Neural cell (in vitro differentiated cells): ENCODE measurements at regions not wholly inside any gene's neighbourhood (a gene's known extent, or its start where the extent isn't known, plus 50 kb on each side); places are given as distances from the start of the nearest gene placed in this dataset.

Experiments
- H2AFZ ChIP-seq: fragments of 200-600, 300-800 bp; sonication (generic), shearing (Covaris generic); 2 replicates; pipeline ENCODE4 v1.6.0; 2014; ENCODE audit warnings: low read depth, mild to moderate bottlenecking, antibody characterized with exemption, low read length, moderate library complexity
- H3F3A ChIP-seq: fragments of 200-600 bp; shearing (Covaris generic); 2 replicates; pipeline ENCODE4 v1.6.1; 2016; ENCODE audit warnings: mild to moderate bottlenecking, moderate library complexity, mixed read lengths, antibody characterized with exemption, low read length; ENCODE audit not compliant: insufficient read depth, poor library complexity, severe bottlenecking
- H3K27ac ChIP-seq: fragments of 200-600, 300-800 bp; sonication (generic), shearing (Covaris generic); 2 replicates; pipeline ENCODE4 v1.5.1; 2014; ENCODE audit warnings: mild to moderate bottlenecking, low read length, moderate library complexity
- H3K27me3 ChIP-seq: fragments of 300-800, 200-600 bp; sonication (generic), shearing (Covaris generic); 2 replicates; pipeline ENCODE4 v1.6.0; 2014; ENCODE audit warnings: mild to moderate bottlenecking, low read depth, low read length, moderate library complexity; ENCODE audit not compliant: insufficient read depth
- H3K36me3 ChIP-seq: fragments of 300-800, 200-600 bp; sonication (generic), shearing (Covaris generic); 2 replicates; pipeline ENCODE4 v1.5.1; 2014; ENCODE audit warnings: mild to moderate bottlenecking, antibody characterized with exemption, low read length, moderate library complexity; ENCODE audit not compliant: insufficient read depth
- H3K4me2 ChIP-seq: fragments of 300-800, 200-600 bp; sonication (generic), shearing (Covaris generic); 2 replicates; pipeline ENCODE4 v1.6.0; 2014; ENCODE audit warnings: mild to moderate bottlenecking, low read length
- H3K4me3 ChIP-seq: fragments of 300-800, 200-600 bp; sonication (generic), shearing (Covaris generic); 2 replicates; pipeline ENCODE4 v1.5.1; 2014; ENCODE audit warnings: mild to moderate bottlenecking, low read length, moderate library complexity
- H3K79me2 ChIP-seq: fragments of 200-600 bp; shearing (Covaris generic); replicated peaks from 2 replicates; pipeline ENCODE4 v1.6.0; 2014; ENCODE audit warnings: mild to moderate bottlenecking, low read length, moderate library complexity; ENCODE audit not compliant: insufficient read depth
- H3K9ac ChIP-seq: fragments of 300-800, 200-600 bp; sonication (generic), shearing (Covaris generic); 2 replicates; pipeline ENCODE4 v1.6.1; 2016; ENCODE audit warnings: mild to moderate bottlenecking, low read length, mixed read lengths
- H3K9me2 ChIP-seq: fragments of 200-600 bp; shearing (Covaris generic); 2 replicates; pipeline ENCODE4 v1.6.1; 2016; ENCODE audit warnings: mild to moderate bottlenecking, low read length, mixed read lengths; ENCODE audit not compliant: insufficient read depth
- H3K9me3 ChIP-seq: fragments of 200-600, 300-800 bp; sonication (generic), shearing (Covaris generic); 2 replicates; pipeline ENCODE4 v1.6.1; 2016; ENCODE audit warnings: mild to moderate bottlenecking, mixed run types, low read length, moderate library complexity, mixed read lengths
- H4K20me1 ChIP-seq: fragments of 200-600 bp; shearing (Covaris generic); 2 replicates; pipeline ENCODE4 v1.6.1; 2016; ENCODE audit warnings: mild to moderate bottlenecking, mixed run types; ENCODE audit not compliant: insufficient read depth
- CTCF ChIP-seq: fragments of 450-650 bp; IDR thresholded peaks from 2 replicates; pipeline ENCODE4 v1.5.1; 2014; ENCODE audit warnings: antibody characterized with exemption, mild to moderate bottlenecking, moderate library complexity; ENCODE audit not compliant: poor library complexity, severe bottlenecking
- EP300 ChIP-seq: fragments of 450-650 bp; conservative IDR thresholded peaks from 2 replicates; pipeline ENCODE4 v1.6.1; 2014; ENCODE audit warnings: antibody characterized with exemption, mild to moderate bottlenecking, moderate library complexity; ENCODE audit not compliant: poor library complexity, severe bottlenecking
- EZH2 ChIP-seq: fragments of 200-600, 300-800 bp; shearing (Covaris generic), sonication (generic); IDR thresholded peaks from 2 replicates; pipeline ENCODE4 v1.6.1; 2014; ENCODE audit warnings: antibody characterized with exemption, low read length, borderline replicate concordance, mild to moderate bottlenecking; ENCODE audit not compliant: insufficient read depth, poor library complexity, severe bottlenecking
- MXI1 ChIP-seq: fragments of 450-650 bp; conservative IDR thresholded peaks from 2 replicates; pipeline ENCODE4 v1.6.1; 2014; ENCODE audit warnings: antibody characterized with exemption, mild to moderate bottlenecking; ENCODE audit not compliant: poor library complexity, severe bottlenecking
- POLR2AphosphoS5 ChIP-seq: IDR thresholded peaks from 2 replicates; pipeline ENCODE4 v1.6.1; 2012
- RAD21 ChIP-seq: fragments of 450-650 bp; conservative IDR thresholded peaks from 2 replicates; pipeline ENCODE4 v1.6.1; 2014; ENCODE audit warnings: antibody characterized with exemption, mild to moderate bottlenecking, moderate library complexity
- SMC3 ChIP-seq: fragments of 450-650 bp; conservative IDR thresholded peaks from 2 replicates; pipeline ENCODE4 v1.6.1; 2014; ENCODE audit warnings: antibody characterized with exemption, mild to moderate bottlenecking, moderate library complexity; ENCODE audit not compliant: poor library complexity
- TAF1 ChIP-seq: IDR thresholded peaks from 2 replicates; pipeline ENCODE4 v1.6.1; 2012; ENCODE audit warnings: low read depth
- TF ChIP-seq, protein P1 (sequence below): IDR thresholded peaks from 2 replicates; pipeline ENCODE4 v1.6.1; 2012; ENCODE audit warnings: borderline replicate concordance

- Histone ChIP-seq H3K9me2 (no peaks in the 10 kb centered on the region), H3F3A (no peaks in the 10 kb centered on the region), H3K27me3 (no peaks in the 10 kb centered on the region), H3K27ac (peak overlapping the region; percentile 57), H3K4me3 (no peak overlapping the region), H3K36me3 (no peaks in the 10 kb centered on the region), H4K20me1 (no peaks in the 10 kb centered on the region), H3K79me2 (no peaks in the 10 kb centered on the region), H3K9me3 (no peaks in the 10 kb centered on the region), H2AFZ (no peak overlapping the region), H3K4me2 (no peak overlapping the region), H3K9ac (peak overlapping the region; percentile 32)
- TF ChIP-seq EP300 (peak; percentile 44), EZH2 (no peak), SMC3 (peak; percentile 13)
Observed at GRCh38 chr10:78552261-78552811, 516.4 kb upstream of the ZMIZ1 start.

- TF ChIP-seq EZH2 (no peak), TAF1 (no peak), MXI1 (no peak), RAD21 (no peak), CTCF (no peak), EP300 (no peak), SMC3 (no peak), POLR2AphosphoS5 (no peak)
- TF ChIP-seq, protein P1, sequence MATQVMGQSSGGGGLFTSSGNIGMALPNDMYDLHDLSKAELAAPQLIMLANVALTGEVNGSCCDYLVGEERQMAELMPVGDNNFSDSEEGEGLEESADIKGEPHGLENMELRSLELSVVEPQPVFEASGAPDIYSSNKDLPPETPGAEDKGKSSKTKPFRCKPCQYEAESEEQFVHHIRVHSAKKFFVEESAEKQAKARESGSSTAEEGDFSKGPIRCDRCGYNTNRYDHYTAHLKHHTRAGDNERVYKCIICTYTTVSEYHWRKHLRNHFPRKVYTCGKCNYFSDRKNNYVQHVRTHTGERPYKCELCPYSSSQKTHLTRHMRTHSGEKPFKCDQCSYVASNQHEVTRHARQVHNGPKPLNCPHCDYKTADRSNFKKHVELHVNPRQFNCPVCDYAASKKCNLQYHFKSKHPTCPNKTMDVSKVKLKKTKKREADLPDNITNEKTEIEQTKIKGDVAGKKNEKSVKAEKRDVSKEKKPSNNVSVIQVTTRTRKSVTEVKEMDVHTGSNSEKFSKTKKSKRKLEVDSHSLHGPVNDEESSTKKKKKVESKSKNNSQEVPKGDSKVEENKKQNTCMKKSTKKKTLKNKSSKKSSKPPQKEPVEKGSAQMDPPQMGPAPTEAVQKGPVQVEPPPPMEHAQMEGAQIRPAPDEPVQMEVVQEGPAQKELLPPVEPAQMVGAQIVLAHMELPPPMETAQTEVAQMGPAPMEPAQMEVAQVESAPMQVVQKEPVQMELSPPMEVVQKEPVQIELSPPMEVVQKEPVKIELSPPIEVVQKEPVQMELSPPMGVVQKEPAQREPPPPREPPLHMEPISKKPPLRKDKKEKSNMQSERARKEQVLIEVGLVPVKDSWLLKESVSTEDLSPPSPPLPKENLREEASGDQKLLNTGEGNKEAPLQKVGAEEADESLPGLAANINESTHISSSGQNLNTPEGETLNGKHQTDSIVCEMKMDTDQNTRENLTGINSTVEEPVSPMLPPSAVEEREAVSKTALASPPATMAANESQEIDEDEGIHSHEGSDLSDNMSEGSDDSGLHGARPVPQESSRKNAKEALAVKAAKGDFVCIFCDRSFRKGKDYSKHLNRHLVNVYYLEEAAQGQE: no peak
- H3K9me3 ChIP-seq: no peaks in the 10 kb centered on the region
- no peaks in the 10 kb centered on the region for H3K27me3 ChIP-seq
- H2AFZ ChIP-seq: no peak overlapping the region
- no peak overlapping the region for H3K4me2 ChIP-seq
- H3K36me3 ChIP-seq: no peaks in the 10 kb centered on the region
- no peaks in the 10 kb centered on the region for H3K79me2 ChIP-seq
- H3K27ac ChIP-seq: no peak overlapping the region
- no peaks in the 10 kb centered on the region for H3K9me2 ChIP-seq
- H4K20me1 ChIP-seq: no peaks in the 10 kb centered on the region
- no peak overlapping the region for H3K4me3 ChIP-seq
- H3F3A ChIP-seq: no peaks in the 10 kb centered on the region
- no peak overlapping the region for H3K9ac ChIP-seq
Observed at GRCh38 chr10:78553792-78554191, 515.0 kb upstream of the ZMIZ1 start.
